Inflammatory macrophage (primary cell): ENCODE measurements at regions not wholly inside any gene's neighbourhood (a gene's known extent, or its start where the extent isn't known, plus 50 kb on each side); places are given as distances from the start of the nearest gene placed in this dataset.

Source experiments
- DNase-seq, 2 donors: peaks; one replicate each; pipeline ENCODE4 v3.0.0-alpha.2; 2020 to 2022

DNA sequence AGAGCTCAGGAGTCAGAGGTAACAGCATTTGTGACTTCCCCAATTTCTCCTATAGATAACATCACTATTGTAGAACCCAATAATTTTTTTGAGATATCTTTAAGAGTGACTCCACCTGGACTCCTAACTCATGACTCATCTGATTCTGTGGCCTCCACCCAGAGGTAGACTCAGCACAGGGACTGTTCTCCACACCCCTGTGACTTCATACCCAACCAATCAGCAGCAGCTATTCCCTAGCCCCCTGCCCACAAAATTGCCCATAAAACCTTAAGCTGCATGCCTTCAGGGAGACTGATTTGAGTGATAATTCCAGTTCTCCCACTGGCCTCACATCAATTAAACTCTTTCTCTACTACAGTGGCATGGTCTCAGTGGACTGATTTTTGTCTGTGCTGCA lies 475.4 kb upstream of the FAT3 start:
- no peak for DNase-seq

DNA sequence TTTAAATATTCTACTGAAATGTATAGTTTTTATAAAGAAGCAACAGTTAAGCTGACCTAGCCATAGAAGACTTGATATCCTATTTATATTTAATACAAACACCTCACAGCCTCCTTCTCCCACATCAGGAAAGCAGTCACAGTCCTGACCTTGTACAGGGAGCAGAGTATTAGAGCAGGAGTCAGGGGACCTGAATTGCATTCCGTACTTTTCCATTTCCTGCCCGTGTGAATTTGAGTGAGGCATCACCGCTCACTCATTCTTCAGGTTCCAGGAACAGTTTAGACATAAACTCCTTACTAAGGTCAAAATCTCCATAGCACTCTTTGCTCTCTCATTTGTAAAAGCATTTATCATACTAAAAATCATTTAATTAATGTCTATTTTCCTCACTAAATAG lies 482.5 kb upstream of the FAT3 start:
- no peak for DNase-seq

DNA sequence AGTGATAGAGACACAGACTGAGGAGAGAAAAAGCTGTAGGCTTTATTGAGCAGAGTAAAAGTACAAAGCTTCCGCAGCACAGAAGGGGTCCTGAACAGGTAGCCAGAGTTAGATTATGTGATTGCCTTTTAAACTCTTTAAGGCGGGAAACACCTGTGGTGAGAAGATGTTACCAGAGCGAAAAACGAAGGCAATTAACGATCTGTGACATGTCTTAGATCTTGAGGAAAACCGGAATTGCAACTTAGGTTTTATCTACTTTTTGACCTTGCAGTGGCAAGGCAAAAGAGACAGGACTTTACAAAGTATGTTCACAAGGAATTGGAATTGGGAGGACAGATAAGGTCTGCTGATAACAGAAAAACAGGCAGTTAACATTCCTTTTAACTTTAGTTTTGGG lies 493.6 kb upstream of the FAT3 start:
- DNase-seq = no peak

DNA sequence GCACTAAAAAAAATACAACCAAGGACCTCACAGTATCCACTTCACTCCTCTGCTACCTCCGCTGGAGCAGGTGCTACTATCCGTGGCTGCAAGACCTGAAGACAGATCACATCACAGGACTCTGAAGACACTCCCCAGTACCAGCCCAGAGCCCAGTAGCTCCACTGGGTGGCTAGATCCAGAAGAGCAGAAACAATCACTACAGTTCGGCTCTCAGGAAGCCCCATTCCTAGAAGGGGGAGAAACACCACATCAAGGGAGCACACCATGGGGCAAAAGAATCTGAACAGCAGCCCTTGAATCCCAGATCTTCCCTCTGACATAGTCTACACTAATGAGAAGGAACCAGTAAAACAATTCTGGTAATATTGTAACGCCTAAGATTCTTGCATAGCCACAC lies 494.0 kb upstream of the FAT3 start:
- no peak for DNase-seq

DNA sequence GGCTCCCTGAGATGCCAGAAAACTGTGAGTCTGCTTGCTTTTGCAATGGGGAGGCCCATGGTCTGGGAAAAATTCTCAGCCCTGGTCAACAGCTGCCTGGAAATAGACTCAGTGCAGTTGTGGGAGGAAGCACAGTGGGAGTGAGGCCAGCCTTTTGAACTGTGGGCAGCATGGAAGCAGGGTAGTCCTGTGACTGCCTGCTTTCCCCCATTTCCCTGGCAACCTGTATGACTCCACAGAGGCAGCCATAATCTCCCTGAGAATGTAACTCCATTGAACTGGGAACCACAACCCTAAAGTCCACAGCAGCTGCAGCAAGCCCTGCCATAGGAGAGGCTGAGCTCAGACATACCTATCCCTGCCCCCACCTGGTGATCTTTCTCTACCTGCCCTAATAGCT lies 494.6 kb upstream of the FAT3 start:
- DNase-seq = no peak

DNA sequence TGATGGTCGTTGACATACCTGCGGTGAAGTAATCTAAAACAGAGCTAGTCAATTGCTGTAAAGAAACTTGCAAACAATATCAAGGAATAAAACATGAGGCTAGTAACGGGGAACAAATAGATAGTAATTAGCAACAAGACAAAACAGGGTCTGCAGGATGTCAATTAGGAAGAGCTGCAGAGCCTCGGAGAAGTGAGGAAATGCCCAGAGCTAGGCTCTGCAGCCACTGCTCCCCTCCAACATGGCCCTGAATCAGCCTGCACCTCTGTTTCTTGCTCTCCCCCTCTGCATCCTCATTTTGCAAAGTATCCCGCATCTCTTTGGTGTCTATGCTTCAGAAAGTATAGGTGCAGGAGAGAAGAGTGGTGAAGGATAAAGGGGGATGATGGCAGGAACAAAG lies 507.4 kb upstream of the FAT3 start:
- no peak for DNase-seq

DNA sequence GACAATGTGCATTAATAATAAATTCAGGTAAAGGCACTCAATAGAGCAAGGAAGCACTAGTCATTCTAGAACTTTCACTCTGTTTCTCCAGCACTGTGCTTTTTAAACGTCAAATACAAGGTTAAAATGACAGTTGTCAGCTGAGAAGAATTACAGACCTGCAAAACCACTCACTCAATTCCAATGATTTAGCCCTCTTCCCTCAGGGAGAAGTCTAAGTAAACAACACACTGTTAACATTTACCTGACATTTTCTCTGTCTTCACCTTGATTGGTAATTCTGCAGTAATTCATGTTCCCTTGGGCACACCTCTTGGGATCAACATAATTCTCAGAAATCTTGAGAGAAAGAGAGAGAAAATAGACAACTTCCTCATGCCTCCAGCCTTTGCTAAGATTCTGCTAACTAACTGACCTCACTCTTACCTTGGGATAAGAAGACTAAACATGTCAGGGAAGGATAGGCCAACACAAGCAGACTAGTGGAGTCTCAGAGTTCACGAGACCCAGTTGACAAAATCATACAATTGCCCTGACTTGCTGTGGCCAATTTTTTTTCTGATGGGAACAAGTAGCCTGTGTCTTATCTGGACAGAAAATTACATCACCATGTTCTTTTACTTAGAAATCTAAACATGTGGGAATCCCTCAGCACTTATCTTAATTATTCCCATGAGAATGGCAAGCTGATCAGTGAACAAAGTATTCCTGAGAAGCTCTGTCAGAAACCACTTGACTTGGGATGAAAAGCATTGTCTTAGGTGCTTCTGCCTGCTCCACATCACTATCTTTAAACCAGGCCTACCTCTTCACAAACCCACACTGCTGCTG lies 516.8 kb upstream of the FAT3 start:
- no peak for DNase-seq

DNA sequence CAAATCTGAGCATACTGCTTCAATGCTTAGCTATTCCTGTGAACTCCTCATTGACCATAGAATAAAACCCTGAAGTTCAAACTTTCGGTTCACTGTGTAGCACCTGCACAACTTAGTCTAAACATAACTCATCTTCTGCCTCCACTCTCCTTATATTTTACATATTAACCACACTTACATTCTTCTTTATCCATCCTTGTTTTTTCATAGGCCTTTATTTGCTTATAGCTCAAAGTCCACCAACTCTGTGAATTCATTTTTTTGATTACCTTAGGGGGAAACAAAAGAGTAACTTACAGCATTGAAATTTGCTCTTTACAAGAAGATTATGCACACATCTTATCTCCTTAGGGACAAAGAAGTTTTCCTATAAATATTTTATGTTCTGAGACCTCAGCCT lies 521.6 kb upstream of the FAT3 start:
- DNase-seq = no peak

DNA sequence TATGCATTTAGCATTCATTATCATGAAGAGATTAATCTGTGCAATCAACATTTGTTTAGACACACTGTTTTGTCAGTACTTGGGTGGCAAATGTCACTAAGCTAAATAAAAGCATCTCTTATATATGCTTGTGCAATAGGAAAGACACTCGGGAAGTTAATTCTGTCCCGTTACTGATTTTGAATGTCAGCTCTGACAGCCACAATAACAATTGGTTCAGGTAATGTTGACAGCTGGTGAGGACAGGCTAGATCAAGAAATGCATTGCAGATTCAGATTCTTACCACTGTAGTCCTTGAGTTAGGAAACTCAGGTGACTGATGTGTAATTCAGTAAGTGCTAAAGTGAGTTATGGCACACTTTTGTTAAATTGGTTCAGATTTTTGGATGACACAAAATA lies 523.8 kb upstream of the FAT3 start:
- DNase-seq = no peak

DNA sequence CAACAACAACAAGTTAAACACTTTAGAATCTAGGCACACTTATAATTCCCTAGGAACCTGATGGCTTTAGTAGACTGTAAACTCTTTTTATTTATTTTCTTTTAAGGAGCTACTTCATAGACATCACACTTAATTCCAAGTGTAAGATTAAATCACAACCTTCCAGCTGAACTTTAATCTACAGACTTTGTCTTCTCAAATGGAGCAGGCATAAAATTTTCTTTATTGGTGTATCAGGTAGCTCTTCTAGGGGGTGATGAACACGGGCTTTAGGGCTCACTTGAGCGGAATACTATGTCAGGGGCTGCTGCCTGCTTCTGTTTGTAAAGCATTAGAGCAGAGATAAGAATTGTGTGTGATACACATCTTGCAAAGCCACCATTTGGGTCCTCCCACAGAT lies 525.8 kb upstream of the FAT3 start:
- DNase-seq = no peak

DNA sequence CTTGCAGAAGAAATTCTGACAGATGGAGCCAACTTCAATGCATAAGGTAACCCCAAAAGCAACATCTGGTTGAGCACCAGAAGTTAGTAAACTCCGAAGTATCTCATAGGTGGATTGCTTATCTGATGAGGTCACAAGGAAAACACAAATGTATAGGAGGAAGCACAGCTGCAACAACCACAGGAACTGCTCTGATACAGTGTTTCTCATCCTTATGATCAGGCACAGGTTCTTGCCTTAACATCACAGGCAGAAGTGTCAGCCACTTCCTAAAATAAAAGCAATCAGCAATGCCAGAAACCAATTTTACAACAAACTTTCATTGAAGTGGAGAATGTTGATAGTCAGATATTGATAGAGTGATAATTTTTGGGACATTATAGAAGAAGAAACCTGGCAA lies 530.3 kb upstream of the FAT3 start:
- no peak for DNase-seq

DNA sequence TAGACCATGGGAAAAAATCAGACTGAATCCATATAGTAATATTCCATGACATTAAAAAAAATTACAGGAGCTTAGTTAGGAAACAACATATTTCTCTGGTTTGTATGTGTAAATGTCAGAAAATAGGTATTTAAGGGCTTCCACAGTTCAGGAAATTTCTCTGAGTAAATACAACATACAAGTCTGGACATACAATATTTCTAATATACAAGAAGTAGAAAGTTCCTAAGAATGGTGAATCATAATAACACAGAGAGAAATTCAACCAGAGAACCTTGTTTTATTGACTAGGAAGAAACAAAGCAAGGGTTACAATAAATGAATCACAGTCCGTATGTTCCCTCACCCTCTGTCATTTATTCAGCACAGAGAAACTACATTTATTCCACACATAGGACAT lies 532.7 kb upstream of the FAT3 start:
- DNase-seq = no peak

DNA sequence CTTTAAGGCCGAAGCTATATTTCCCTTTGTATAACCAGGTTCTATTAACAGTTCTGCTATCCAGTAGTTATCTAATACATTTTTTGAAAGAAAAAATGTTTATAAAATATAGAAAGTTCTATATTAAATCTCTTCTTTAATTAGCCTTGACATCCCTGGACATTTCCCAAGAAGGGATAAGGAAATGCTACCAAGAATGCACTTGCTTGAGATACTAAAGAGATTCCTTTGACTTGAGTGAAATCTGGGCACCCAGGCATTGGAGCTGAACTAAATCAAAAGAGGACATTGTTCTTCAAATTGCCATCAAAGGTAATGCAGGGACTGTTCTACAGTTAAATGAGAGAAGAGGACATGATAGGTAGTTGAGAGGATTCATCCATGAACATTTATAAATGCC lies 535.9 kb upstream of the FAT3 start:
- no peak for DNase-seq

DNA sequence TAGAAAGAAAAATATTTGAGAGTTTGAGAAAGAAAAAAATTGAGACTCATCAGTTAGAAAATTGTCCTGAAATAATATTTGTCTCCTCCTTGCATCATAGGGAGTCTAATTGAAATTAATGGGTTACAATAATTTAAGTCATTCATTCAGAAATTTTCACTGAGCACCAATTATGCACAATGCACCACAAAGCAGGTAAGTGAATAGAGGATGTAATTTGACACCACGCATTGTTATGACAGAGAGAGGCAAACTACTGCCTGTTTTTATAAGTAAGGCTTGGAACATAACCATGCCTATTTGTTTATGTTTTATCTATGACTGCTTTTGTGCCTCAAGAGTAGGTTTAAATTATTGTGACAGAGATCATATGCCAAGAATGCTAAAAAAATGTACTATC lies 537.9 kb upstream of the FAT3 start:
- no peak for DNase-seq

DNA sequence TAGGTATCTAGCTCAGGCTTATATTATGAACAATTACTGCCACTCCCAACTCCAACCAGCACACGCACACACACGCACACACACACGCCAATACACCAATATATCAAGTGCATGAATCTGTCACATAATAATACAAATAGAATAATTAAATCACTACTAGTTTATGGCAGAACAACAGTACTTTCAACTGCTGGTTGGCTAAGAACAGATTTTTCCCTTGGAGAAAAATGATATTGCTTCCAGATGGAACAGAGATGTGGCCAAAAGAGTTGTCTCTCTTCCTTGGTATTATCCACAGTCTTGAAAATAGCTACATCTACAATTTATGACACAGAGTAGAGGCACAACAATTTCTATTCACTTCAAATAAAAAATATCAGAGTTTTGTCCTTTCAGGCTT lies 538.3 kb upstream of the FAT3 start:
- DNase-seq = no peak

DNA sequence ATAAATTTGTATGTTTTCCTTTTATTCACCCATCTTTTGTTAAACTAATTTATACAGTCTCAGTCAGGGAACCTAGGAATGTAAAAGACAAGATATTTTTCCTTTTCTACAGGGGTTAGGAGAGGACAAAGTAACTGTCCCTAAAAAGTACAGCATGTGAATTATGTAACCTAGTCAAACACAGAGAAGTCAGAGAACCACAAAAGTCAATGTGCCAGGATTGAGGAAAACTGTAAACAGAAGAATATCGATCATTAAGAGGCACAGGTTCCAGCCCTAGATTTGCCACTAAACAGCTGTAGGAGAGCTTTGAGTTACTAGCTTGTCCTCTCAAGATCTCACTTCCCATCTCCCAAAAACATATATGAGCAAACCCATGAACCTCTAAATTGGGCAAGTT lies 550.9 kb upstream of the FAT3 start:
- DNase-seq = no peak

DNA sequence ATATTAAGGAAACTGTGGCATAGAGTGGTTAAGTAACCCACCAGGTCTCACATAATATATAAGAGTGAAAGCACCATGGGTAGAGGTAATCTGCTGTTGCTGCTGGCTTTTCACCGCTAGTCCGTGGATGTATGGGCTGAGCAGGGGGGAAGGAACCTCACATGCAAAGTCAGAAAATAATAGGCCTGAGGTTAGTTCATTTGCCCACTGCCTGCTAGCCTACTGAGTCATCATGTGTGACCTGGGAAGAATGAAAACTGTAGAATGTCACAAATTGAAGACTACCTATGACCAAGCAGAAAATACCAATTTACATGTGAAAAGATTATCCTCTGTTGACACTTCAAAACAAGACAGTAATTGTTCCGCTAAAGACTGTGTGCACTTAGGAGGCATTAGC lies 560.1 kb upstream of the FAT3 start:
- DNase-seq = no peak

DNA sequence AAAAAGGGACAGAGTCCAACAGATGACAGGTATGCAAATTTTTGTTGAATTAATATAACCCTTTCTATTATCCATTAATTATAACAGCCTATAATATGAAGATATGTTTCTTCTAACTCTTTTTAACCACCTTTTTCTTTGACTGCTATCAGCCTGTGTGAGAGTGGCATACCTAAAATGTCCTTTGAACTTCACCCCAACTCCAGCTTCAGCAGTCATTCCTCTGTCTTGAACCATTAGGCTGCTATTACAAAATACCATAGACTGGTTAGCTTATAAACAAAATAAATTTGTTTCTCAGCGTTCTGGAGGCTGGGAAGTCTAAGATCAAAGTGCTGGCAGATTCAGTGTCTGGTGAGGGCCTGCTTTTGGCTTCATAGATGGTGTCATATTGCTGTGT lies 564.6 kb upstream of the FAT3 start:
- no peak for DNase-seq

DNA sequence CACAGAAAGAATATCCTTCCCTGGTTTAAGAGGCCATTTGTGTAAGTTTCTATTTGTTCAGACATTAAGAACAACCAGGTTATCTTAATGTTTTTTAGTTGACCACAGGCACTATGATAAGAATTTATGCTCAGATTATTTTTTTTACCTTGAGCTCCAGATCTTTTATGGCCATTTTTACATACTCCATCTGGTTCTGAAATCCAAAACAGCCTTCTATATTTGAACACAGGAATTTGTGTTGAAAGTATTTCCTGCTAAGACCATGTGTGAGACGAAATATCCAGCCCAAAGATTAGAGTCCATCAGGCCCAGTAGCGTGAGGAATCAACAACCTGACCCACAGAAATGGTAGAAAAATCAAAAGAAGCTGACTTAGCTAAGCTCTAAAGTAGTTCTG lies 569.9 kb upstream of the FAT3 start:
- DNase-seq = no peak

DNA sequence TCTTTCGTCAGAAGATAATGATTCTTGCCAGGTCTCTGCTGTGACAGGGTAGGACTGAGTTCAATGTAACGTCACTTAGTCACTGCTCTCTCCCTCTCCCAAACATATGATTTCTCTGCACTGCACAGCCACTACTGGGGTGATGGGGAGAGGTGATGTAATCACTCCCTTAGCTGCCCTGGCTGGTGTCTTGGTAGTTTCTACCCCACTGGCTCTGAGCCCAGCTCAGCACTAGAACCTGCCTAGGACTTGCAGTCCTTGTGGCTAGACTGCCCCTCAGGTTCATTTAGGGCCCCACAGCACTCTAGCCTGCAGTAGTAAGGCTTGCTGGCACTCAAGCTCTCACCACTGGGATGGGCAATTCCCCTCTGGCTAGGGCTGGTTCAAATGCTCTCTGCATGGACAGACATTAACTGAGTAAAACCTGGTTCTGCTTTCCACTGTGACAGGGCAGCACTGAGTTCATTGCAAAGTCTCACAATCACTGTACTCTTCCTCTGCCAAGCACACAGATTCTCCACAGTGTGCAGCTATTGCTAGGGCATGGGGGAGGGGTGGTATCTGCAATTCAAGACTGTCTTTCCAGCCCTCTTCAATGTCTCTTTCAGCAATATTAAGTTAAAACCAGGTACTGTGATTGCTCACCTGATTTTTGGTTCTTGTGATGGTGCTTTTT lies 571.4 kb upstream of the FAT3 start:
- DNase-seq = no peak

DNA sequence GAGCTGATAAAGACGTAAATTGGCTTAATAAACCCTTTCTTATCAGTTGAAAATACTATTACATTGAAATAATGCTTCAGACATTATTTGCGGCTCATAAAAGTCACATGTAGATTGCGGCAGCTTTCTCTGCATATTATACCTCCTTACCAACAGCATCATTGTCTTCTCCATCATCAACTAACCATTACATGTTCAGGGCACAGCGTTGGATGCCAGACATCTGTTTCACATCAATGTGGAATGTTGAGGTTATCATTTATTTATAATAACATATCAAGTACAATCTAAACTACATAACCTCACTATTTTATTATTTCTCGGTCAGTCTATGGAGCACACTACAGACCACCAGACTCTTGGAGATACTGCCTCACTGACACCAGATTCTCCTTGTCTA lies 573.8 kb upstream of the FAT3 start:
- DNase-seq = no peak

DNA sequence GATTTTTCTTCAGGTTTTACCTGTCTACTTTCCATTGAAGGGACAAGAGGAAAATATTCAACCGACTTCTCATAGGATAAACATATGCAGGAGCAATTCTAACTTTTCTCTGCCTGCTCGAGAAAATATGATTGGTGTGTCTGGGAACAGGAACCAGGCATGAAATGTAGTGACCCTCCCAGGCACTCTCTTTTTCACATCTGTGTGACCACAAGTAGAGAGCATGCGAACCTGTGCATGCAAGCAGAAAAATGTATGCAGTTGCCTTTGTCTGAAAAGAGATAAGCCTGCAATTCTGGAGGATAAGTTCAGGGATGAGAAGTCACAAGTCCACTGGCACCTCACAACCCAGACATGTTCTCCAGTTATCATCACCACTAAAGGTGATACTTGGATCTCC lies 583.5 kb upstream of the FAT3 start:
- no peak for DNase-seq

DNA sequence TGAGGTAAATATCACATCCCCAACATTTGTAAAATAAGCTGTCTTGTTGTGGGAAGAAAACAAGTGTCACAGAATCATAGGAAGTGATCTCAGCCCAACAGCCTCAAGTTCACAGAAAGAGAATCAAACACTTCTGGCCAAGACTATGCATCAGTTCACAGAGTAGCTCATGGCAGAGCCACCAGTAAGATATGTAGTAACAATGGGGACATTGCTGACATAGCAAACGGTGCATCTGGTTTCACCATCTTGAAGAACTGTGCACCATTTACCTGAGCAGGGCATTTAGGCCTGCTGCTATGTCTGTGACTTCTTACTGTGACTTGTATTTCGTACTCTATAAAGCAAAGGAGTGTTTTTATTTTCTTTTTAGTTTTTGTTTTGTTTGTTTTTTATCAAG lies 585.3 kb upstream of the FAT3 start:
- no peak for DNase-seq

DNA sequence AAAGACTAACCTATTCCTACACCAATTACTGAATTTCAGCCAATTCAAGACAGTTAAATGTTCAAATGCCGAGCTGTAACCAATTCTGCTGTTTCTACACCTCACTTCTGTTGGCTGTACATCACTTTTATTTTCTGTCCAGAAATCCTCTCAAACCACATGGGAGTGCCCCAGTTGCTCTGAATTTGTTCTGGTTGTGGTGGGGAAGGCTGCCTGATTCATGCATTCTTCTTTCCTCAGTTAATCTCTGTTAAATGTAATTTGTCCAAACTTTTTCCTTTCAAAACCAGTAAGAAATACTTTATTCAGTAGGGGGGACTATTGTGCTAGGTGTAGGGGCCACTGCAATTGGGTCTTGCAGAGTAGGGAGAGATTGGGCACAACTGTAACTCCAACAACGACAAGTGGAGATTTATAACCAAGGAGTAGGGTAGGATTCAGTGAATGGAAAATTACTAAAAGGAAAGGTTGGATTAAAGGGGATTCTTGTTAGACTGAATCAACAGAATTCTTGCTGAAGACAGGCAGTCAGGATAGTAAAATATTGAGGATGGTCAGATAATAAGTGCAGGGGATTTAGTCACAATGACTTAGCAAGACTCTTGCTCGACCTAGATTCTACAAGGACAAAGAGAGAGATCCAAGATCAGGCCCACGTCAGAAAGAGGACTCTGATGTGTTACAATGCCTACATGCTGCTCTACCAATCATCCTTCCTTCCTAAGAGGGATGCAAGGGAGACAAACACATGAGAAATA lies 593.5 kb upstream of the FAT3 start:
- no peak for DNase-seq
